ENCODE measurements at regions not wholly inside any gene's neighbourhood (a gene's known extent, or its start where the extent isn't known, plus 50 kb on each side); places are given as distances from the start of the nearest gene placed in this dataset.

DNA sequence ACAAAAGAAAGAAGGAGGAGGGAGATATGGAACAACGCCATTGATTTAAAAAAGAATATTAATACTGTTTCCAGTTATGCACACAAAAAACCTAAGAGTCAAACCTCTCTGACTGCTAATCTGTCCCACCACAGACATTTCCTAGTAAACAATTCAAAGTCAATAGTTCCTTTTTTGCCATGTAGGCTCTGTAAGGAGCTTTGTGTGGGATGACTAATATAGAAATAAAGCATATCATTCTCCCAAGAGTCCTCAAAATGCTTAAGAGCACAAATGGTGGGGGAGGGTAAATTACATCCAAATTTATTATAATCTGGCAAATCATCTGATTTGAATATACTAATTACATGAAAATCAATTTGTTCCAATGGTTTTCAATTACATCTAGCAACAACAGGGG lies 155.9 kb upstream of the CNTN4 start:
- no peak for DNase-seq (ENCODE audit: low read depth in 2 of 2)
- TF ChIP-seq, protein P1, sequence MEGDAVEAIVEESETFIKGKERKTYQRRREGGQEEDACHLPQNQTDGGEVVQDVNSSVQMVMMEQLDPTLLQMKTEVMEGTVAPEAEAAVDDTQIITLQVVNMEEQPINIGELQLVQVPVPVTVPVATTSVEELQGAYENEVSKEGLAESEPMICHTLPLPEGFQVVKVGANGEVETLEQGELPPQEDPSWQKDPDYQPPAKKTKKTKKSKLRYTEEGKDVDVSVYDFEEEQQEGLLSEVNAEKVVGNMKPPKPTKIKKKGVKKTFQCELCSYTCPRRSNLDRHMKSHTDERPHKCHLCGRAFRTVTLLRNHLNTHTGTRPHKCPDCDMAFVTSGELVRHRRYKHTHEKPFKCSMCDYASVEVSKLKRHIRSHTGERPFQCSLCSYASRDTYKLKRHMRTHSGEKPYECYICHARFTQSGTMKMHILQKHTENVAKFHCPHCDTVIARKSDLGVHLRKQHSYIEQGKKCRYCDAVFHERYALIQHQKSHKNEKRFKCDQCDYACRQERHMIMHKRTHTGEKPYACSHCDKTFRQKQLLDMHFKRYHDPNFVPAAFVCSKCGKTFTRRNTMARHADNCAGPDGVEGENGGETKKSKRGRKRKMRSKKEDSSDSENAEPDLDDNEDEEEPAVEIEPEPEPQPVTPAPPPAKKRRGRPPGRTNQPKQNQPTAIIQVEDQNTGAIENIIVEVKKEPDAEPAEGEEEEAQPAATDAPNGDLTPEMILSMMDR (IDR thresholded peaks at IDR 0.05; ENCODE audit: low read depth, low read length): no peak
- no peak overlapping the region for H3K4me3 ChIP-seq (replicated peaks in 1 of 2; ENCODE audit: low read depth in 2 of 2, low read length in 2 of 2)

DNA sequence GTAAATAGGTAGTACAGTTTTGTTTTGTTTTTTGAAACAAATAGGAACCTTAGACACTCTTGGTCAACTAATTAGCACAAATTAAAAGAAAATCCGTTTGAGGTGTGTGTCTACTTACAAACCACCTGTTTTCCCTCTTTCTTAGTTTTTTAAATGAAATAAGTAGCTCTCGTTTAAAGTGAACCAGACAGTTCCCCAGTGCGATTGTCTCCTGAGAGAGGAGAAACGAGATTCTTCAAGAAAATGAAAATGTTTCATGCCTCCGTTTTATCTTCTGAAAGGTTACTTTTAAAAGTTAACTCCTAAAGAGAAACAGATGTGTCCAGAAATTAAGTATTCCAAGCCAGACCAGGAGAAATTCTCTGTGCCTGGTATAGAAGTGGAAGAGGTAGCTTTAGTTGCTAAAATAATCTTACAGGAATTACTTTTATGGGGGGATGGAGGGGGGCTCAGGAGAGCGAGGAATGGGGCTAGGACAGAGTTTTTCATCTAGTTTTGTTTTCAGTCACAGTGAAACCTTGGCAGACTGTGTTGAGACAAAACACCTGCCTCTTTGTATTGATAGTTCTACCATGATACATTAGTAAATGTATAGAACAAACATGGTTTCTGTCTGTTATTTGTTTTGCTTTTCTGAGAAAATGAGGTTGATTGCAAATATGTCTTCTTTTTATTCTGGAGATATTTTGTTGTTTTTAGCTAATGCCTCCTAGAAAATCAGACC lies 155.1 kb upstream of the CNTN4 start:
- no peak overlapping the region for H3K4me3 ChIP-seq (replicated peaks in 1 of 2; ENCODE audit: low read depth in 2 of 2, low read length in 2 of 2)
- TF ChIP-seq, protein P1 (IDR thresholded peaks at IDR 0.05; ENCODE audit: low read depth, low read length): no peak
- no peak for DNase-seq (ENCODE audit: low read depth in 2 of 2)

DNA sequence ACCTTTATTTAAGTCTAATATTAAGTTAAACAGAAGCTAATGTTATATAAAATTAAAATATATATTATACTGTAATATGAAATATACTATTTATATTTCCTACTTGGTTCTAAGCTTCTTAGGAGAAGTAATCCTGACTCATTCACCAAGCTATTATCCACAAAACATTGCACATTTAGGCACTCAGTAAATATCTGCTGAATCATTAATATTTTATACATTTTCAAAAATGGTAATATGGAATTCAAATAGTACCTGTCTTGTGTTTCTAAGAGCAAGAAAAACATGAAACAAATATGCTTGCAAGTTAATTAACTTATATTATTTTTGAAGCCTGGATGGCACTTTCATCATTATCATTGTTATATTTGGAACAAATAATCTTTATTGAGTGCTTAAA lies 153.0 kb upstream of the CNTN4 start:
- TF ChIP-seq, protein P1 (IDR thresholded peaks at IDR 0.05; ENCODE audit: low read depth, low read length): no peak
- no peak for DNase-seq (ENCODE audit: low read depth in 2 of 2)
- no peak overlapping the region for H3K4me3 ChIP-seq (replicated peaks in 1 of 2; ENCODE audit: low read depth in 2 of 2, low read length in 2 of 2)

DNA sequence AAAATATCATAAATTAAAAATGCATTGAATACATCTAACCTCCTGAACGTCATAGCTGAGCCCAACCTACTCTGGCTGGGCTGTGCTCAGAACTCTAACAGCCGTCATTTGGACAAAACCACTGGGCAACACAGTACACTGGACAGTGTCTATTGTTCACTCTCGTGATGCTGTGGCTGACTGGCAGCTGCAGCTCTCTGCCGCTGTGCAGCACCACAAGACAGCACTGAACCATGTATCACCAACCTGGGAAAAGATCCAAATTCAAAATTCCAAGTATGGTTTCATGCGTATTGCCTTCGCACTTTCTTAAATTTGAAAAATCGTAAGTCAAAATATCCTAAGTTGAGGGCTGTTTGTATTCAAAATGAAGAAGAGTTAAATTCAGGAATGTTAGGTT lies 145.1 kb upstream of the CNTN4 start:
- TF ChIP-seq, protein P1 (IDR thresholded peaks at IDR 0.05; ENCODE audit: low read depth, low read length): no peak
- no peak for DNase-seq (ENCODE audit: low read depth in 2 of 2)
- H3K4me3 ChIP-seq (replicated peaks in 1 of 2; ENCODE audit: low read depth in 2 of 2, low read length in 2 of 2): no peak overlapping the region

DNA sequence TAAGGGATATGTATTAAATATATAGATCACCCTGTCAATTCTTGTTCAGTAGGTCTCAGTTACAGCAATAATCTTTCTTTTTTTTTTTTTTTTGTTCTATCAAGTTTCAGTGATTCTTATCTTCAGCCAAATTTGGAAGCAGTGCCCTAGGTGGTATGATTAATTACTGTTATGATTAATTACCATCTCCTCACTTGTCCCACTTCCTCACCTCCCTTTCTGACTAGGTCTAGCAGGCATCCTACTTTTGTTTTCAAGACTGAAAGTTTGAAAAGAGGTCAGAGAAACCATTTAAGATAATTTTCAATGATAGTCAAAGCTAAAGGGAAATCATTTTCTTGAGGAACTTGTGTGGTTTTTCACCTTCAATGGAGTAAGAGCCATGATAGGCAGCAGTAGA lies 144.0 kb upstream of the CNTN4 start:
- no peak overlapping the region for H3K4me3 ChIP-seq (replicated peaks in 1 of 2; ENCODE audit: low read depth in 2 of 2, low read length in 2 of 2)
- DNase-seq (ENCODE audit: low read depth in 2 of 2): no peak
- TF ChIP-seq, protein P1 (IDR thresholded peaks at IDR 0.05; ENCODE audit: low read depth, low read length): no peak

DNA sequence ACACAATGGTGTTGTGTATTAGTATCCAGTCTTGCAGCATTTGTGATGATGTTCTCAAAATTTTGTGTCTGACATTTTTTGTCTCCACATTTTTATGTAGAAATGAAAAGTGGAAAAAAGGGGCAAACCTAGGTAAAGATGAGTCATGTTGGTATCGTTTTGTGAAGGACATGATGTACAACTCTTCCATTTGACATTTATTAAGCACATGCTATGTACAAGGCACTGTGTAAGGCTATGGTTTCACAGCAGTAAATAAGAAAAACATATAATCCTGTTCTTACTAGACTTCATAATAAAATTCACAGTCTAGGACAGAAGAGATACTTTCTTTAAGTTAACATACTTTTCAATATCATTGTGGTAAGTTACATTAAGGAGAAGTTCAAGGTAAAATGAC lies 143.5 kb upstream of the CNTN4 start:
- DNase-seq (ENCODE audit: low read depth in 2 of 2): no peak
- H3K4me3 ChIP-seq (replicated peaks in 1 of 2; ENCODE audit: low read depth in 2 of 2, low read length in 2 of 2): no peak overlapping the region
- TF ChIP-seq, protein P1 (IDR thresholded peaks at IDR 0.05; ENCODE audit: low read depth, low read length): no peak

DNA sequence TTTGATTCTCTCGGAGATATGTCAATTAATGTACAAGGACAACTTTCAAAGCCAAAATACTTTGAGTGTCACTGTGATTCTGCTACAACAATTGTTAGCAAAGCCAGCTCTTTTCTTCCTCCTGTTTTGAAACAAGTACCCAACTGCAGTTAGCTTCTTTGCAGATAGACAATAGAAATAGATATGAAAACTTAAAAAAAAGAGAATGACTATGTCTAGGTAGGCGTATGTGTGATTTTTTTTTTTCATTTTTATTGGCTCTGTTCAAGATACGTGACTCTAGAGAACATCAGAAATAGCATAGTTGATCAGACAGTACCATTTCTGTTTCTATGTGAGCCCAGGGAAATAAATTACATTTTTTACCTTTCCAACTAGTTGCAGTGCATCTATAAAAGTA lies 142.9 kb upstream of the CNTN4 start:
- TF ChIP-seq, protein P1 (IDR thresholded peaks at IDR 0.05; ENCODE audit: low read depth, low read length): no peak
- H3K4me3 ChIP-seq (replicated peaks in 1 of 2; ENCODE audit: low read depth in 2 of 2, low read length in 2 of 2): no peak overlapping the region
- no peak for DNase-seq (ENCODE audit: low read depth in 2 of 2)

Measured in cardiac fibroblast (primary cell).